GM12878 (cell line): ENCODE measurements at regions not wholly inside any gene's neighbourhood (a gene's known extent, or its start where the extent isn't known, plus 50 kb on each side); places are given as distances from the start of the nearest gene placed in this dataset.
A peak's percentile ranks its signal among the peaks of the same experiment; 100 is the strongest.

Source experiments
- ATAC-seq: fragments of 200-7000 bp; cut with Tn5 transposase; 3 replicates; pipeline ENCODE4 v1.9.1; 2020; ENCODE audit warnings: mild to moderate bottlenecking, moderate library complexity
- BruUV-seq: library from RNA; stranded (reverse); fragments of 400-500 nt; replicated peaks from 2 replicates; lab custom pipeline; 2021; lab: Mats Ljungman, UMichigan
- CTCF ChIA-PET: fragments of 300-600 bp; sonication (Branson Sonifier 250); formaldehyde crosslinking; extraction: SDS; loops from one replicate; lab custom pipeline; 2021; ENCODE audit warnings: inconsistent platforms; lab: Yijun Ruan, JAX
- POLR2A ChIA-PET: fragments of 350-600 bp; formaldehyde crosslinking; extraction: SDS; loops from one replicate; lab custom pipeline; 2021; ENCODE audit warnings: inconsistent platforms; lab: Charles Lee
- RAD21 ChIA-PET: fragments of 300-600 bp; sonication (Branson Sonifier 250); formaldehyde crosslinking; loops from one replicate; lab custom pipeline; 2023; ENCODE audit warnings: antibody characterized with exemption; ENCODE audit not compliant: unreplicated experiment; lab: Charles Lee
- SMC1A ChIA-PET: fragments of 300-600 bp; sonication (Branson Sonifier 250); formaldehyde crosslinking; loops from one replicate; lab custom pipeline; 2023; ENCODE audit not compliant: unreplicated experiment, uncharacterized antibody; lab: Charles Lee
- DNase-seq: peaks from one replicate; pipeline ENCODE4 v3.0.0-alpha.2; 2011; ENCODE audit warnings: low read depth, low spot score
- FAIRE-seq: peaks from 3 replicates; lab custom pipeline; 2011; peaks lifted over from hg19 to GRCh38; lab: Jason Lieb, UNC
- H2AFZ ChIP-seq: 2 replicates; pipeline ENCODE4 v1.6.0; 2011; ENCODE audit warnings: low read depth, low read length, control low read depth; ENCODE audit not compliant: control insufficient read depth
- H3K27ac ChIP-seq: 2 replicates; pipeline ENCODE4 v1.5.1; 2011; ENCODE audit warnings: control low read depth; ENCODE audit not compliant: control insufficient read depth, insufficient read depth
- H3K27me3 ChIP-seq, 2 experiments: replicated peaks in 1 of 2; 2 replicates each; pipeline versions ENCODE4 v1.6.0 to v1.6.1; 2011; ENCODE audit warnings: low read length in 1 of 2; ENCODE audit not compliant: control insufficient read depth in 2 of 2, insufficient read depth in 2 of 2
- H3K36me3 ChIP-seq, 2 experiments: 2 replicates each; pipeline ENCODE4 v1.5.1; 2011; ENCODE audit warnings: low read length in 1 of 2; ENCODE audit not compliant: control insufficient read depth in 2 of 2, insufficient read depth in 2 of 2
- H3K4me1 ChIP-seq: 2 replicates; pipeline ENCODE4 v1.6.1; 2011; ENCODE audit warnings: mild to moderate bottlenecking, low read length, moderate library complexity, mixed read lengths; ENCODE audit not compliant: control insufficient read depth, insufficient read depth
- H3K4me2 ChIP-seq: 2 replicates; pipeline ENCODE4 v1.6.0; 2011; ENCODE audit warnings: control low read depth; ENCODE audit not compliant: control insufficient read depth, insufficient read depth
- H3K4me3 ChIP-seq: fragments of 200-600 bp; sonication (generic); 2 replicates; pipeline ENCODE4 v1.5.1; 2016
- H3K79me2 ChIP-seq: 2 replicates; pipeline ENCODE4 v1.6.0; 2011; ENCODE audit warnings: low read length; ENCODE audit not compliant: control insufficient read depth, insufficient read depth
- H3K9ac ChIP-seq: 2 replicates; pipeline ENCODE4 v1.8.0; 2011; ENCODE audit warnings: low read length, control low read depth, mixed read lengths; ENCODE audit not compliant: control insufficient read depth, insufficient read depth
- H3K9me3 ChIP-seq: replicated peaks from 3 replicates; pipeline ENCODE4 v1.5.1; 2011; ENCODE audit warnings: mild to moderate bottlenecking, low read length; ENCODE audit not compliant: control insufficient read depth, insufficient read depth
- H4K20me1 ChIP-seq: 2 replicates; pipeline ENCODE4 v1.6.0; 2011; ENCODE audit not compliant: control insufficient read depth, insufficient read depth
- BRCA1 ChIP-seq: IDR thresholded peaks from 2 replicates; pipeline ENCODE4 v1.6.1; 2011; ENCODE audit warnings: low read depth, low read length, improper control_type of control experiment
- CBFB ChIP-seq: IDR thresholded peaks from 2 replicates; pipeline ENCODE4 v1.6.1; 2016; ENCODE audit warnings: antibody characterized with exemption, low read depth
- EED ChIP-seq: sonication (generic); IDR thresholded peaks from 2 replicates; pipeline ENCODE4 v1.6.1; 2016; ENCODE audit warnings: antibody characterized with exemption, low read depth
- IKZF1 ChIP-seq: fragments of 450-650 bp; conservative IDR thresholded peaks from 2 replicates; pipeline ENCODE4 v1.6.1; 2017; ENCODE audit warnings: antibody characterized with exemption, mild to moderate bottlenecking
- IKZF2 ChIP-seq, 2 experiments: fragments of 450-650 bp; IDR thresholded peaks; 2 replicates each; pipeline ENCODE4 v1.6.1; 2017; ENCODE audit warnings: mild to moderate bottlenecking in 2 of 2, moderate library complexity in 2 of 2
- MEF2B ChIP-seq: fragments of 450-650 bp; IDR thresholded peaks from 2 replicates; pipeline ENCODE4 v1.6.1; 2018; ENCODE audit warnings: mild to moderate bottlenecking, moderate library complexity; ENCODE audit not compliant: partially characterized antibody, poor library complexity, severe bottlenecking
- MTA2 ChIP-seq: fragments of 450-650 bp; IDR thresholded peaks from 2 replicates; pipeline ENCODE4 v1.6.1; 2016; ENCODE audit warnings: low read depth, mild to moderate bottlenecking, moderate library complexity
- MYB ChIP-seq: fragments of 150-350 bp; IDR thresholded peaks from 2 replicates; pipeline ENCODE4 v1.6.1; 2014; ENCODE audit warnings: mild to moderate bottlenecking, low read depth, low read length, borderline replicate concordance
- NR2C2 ChIP-seq: IDR thresholded peaks from 2 replicates; pipeline ENCODE4 v1.6.1; 2011; ENCODE audit warnings: borderline replicate concordance, low read depth; ENCODE audit not compliant: control insufficient read depth, insufficient read length
- PML ChIP-seq: IDR thresholded peaks from 2 replicates; pipeline ENCODE4 v1.6.1; 2012; ENCODE audit warnings: low read length, inconsistent platforms
- RCOR1 ChIP-seq: conservative IDR thresholded peaks from 2 replicates; pipeline ENCODE4 v1.6.1; 2012; ENCODE audit warnings: low read depth, low read length, improper control_type of control experiment
- SMAD1 ChIP-seq: fragments of 450-650 bp; IDR thresholded peaks from 2 replicates; pipeline ENCODE4 v1.6.1; 2018; ENCODE audit warnings: mild to moderate bottlenecking, low read depth; ENCODE audit not compliant: partially characterized antibody
- SPI1 ChIP-seq: IDR thresholded peaks from 2 replicates; pipeline ENCODE4 v1.6.1; 2011; ENCODE audit warnings: low read depth, mild to moderate bottlenecking, low read length, moderate library complexity, borderline replicate concordance; ENCODE audit not compliant: insufficient read depth
- TAF1 ChIP-seq: IDR thresholded peaks from 2 replicates; pipeline ENCODE4 v1.6.1; 2011; ENCODE audit warnings: mild to moderate bottlenecking, low read depth, low read length, borderline replicate concordance
- ZBTB11 ChIP-seq: fragments of 450-650 bp; formaldehyde crosslinking; IDR thresholded peaks from 2 replicates; pipeline ENCODE4 v1.5.0; 2022; ENCODE audit warnings: mild to moderate bottlenecking, missing genetic modification characterization
- ZBTB40 ChIP-seq: fragments of 450-650 bp; IDR thresholded peaks from 2 replicates; pipeline ENCODE4 v1.6.1; 2016; ENCODE audit warnings: mild to moderate bottlenecking, moderate library complexity, borderline replicate concordance
- ZNF217 ChIP-seq: fragments of 450-650 bp; IDR thresholded peaks from 2 replicates; pipeline ENCODE4 v1.6.1; 2017; ENCODE audit warnings: antibody characterized with exemption, mild to moderate bottlenecking
- WGBS: methylation state at CpG from one replicate; pipeline ENCODE4 v1.1.6; 2016; ENCODE audit warnings: low lambda C conversion rate; ENCODE audit not compliant: insufficient replicate concordance, insufficient coverage; ENCODE audit errors: missing lambda C conversion rate; 5-methylcytosine and 5-hydroxymethylcytosine counted together
- in situ Hi-C: fragments of 300-500 bp; cut with MboI; formaldehyde crosslinking; loops from 9 replicates; pipeline ENCODE4 v1.14.3; 2018; ENCODE audit warnings: mixed read lengths
- intact Hi-C: fragments of 100-400 bp; cut with micrococcal nuclease; formaldehyde crosslinking; loops from one replicate; pipeline ENCODE4 v1.14.2; 2022; ENCODE audit not compliant: unreplicated experiment

- BruUV-seq, result no TSS peak
- CTCF ChIA-PET, result interaction anchor here (0.8 to 2.3 kb wide), 9 partner anchors 8 to 423 kb away, joined by 3 to 9 read pairs (median 4); no protein-coding TSS in a partner anchor
- H3K27ac ChIP-seq, result peak overlapping the region; percentile 79
- peak; percentile 92 for DNase-seq
- H3K4me1 ChIP-seq, result peaks cover 40% of the 10 kb centered on the region
- in situ Hi-C loops, result no loop called here
- H3K4me2 ChIP-seq, result peak overlapping the region; percentile 36
- H3K79me2 ChIP-seq, result no peaks in the 10 kb centered on the region
- no peaks in the 10 kb centered on the region for H3K36me3 ChIP-seq
- peak; percentile 84 for ATAC-seq
- WGBS, result 4% methylated on average over 3 of the region's 3 CpGs
- peak; percentile 93 for FAIRE-seq
- RAD21 ChIA-PET, result interaction anchor here (0.6 to 6.8 kb wide), 19 partner anchors 13 to 423 kb away, joined by 3 to 111 read pairs (median 4); no protein-coding TSS in a partner anchor
- peaks cover 5% of the 10 kb centered on the region for H3K9me3 ChIP-seq
- SMC1A ChIA-PET, result interaction anchor here (0.9 to 5.3 kb wide), 28 partner anchors 9 to 423 kb away, joined by 3 to 47 read pairs (median 4); no protein-coding TSS in a partner anchor
- peak overlapping the region; percentile 48 for H2AFZ ChIP-seq
- H3K9ac ChIP-seq, result peak overlapping the region; percentile 48
- POLR2A ChIA-PET, result interaction anchor here (0.5 to 2.2 kb wide), 6 partner anchors 85 to 398 kb away, joined by 3 to 8 read pairs (median 4); no protein-coding TSS in a partner anchor
- intact Hi-C loops, result loop anchor here (2.0 to 5.0 kb wide), 3 partner anchors 65 to 402 kb away; partner anchors contain the start of gene MAP3K1
- H4K20me1 ChIP-seq, result no peaks in the 10 kb centered on the region
- no peaks in the 10 kb centered on the region for H3K27me3 ChIP-seq
- peak overlapping the region; percentile 48; the same call in 1 of the 2 replicates for H3K4me3 ChIP-seq
- peak; percentile 77; the same call in 1 of the 2 replicates for TF ChIP-seq RCOR1
- peak; percentile 81 for TF ChIP-seq ZNF217
- TF ChIP-seq EED, result peak; percentile 55
- TF ChIP-seq BRCA1, result no peak
- peak; percentile 76 for TF ChIP-seq MEF2B
- peak; percentile 24; the same call in 1 of the 2 replicates for TF ChIP-seq ZBTB40
- TF ChIP-seq IKZF1, result peak; percentile 73
- TF ChIP-seq MYB, result no peak
- no peak for TF ChIP-seq ZBTB11 (CRISPR knock-in tag)
- TF ChIP-seq TAF1, result 0 out of 2 replicates have a peak, but pooled peaks have one; percentile 24
- peak; percentile 61; the same call in 1 of the 2 replicates for TF ChIP-seq MTA2
- TF ChIP-seq SPI1, result peak; percentile 96
- TF ChIP-seq SMAD1, result no peak
- peak; percentile 39; the same call in 1 of the 2 replicates for TF ChIP-seq PML
- TF ChIP-seq CBFB, result no peak
- peak; percentile 84 to 85 for TF ChIP-seq IKZF2 (IDR thresholded peaks at IDR 0.05)
- no peak for TF ChIP-seq NR2C2
Measured at GRCh38 chr5:56415356-56415765, 182.2 kb upstream of the ANKRD55 start.
